H54 (cell line): ENCODE measurements at regions not wholly inside any gene's neighbourhood (a gene's known extent, or its start where the extent isn't known, plus 50 kb on each side); places are given as distances from the start of the nearest gene placed in this dataset.
"Not testable (repeated sequence)": the region's sequence is repeated elsewhere in the genome, so short reads cannot be mapped to it uniquely, and the experiment has no call there.

ENCODE experiments used
- DNase-seq: peaks from one replicate; pipeline ENCODE4 v3.0.0; 2011; ENCODE audit warnings: low spot score, mixed read lengths; ENCODE audit not compliant: insufficient read length
- FAIRE-seq: peaks from 3 replicates; lab custom pipeline; 2011; peaks lifted over from hg19 to GRCh38; lab: Jason Lieb, UNC
- POLR2A ChIP-seq: IDR thresholded peaks from 2 replicates; pipeline ENCODE4 v1.6.1; 2011; ENCODE audit warnings: low read depth, mild to moderate bottlenecking, low read length

- no peak for DNase-seq
- FAIRE-seq: no peak
- TF ChIP-seq POLR2A: no peak
Observed at GRCh38 chrX:97849951-97850350, 966.2 kb downstream of the RPA4 start.

- FAIRE-seq (no peak), DNase-seq (no peak)
- TF ChIP-seq POLR2A: no peak
Observed at GRCh38 chrX:97850911-97851310, 967.2 kb downstream of the RPA4 start.

DNA sequence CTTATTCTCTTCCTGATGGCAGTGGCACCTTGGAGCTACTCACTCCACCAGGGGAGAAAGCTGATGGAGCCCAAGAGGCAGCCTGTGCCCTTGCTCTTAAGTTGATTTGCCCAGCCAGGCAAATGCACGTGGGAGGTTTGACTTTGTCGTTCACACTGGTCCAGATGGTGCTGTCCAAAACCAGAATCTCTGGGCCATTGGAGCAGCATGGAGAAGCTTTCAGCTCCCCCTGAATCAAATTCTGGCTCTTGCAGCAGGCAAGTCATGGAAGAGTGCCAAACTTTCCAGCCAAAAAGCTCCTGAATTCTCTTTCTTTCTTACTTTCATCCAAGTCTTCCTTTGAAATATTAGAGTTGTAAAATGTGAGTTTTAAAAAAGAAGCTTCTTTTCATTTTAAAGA lies 970.4 kb downstream of the RPA4 start:
- no peak for TF ChIP-seq POLR2A
- FAIRE-seq: no peak
- DNase-seq: no peak

DNA sequence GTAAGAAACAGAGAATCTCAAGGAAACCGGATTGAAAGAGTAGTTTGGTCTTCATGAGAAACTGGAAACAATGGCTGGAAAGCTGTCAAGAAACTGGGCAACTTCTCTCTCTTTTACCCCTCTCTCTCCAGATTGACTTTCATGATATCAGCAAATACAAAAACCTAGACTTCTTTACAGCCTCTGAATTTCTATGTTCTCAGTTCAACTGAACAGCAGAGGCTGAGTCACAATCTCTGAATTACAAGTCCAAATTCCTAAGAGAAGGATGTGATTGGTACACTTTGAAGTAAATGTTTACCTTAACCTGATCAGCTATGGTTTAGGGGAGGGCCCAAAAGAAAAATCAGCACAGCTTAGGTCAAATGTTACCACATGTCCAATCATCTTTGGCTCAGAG lies 974.9 kb downstream of the RPA4 start:
- DNase-seq (no peak), FAIRE-seq (peak; percentile 84)

DNA sequence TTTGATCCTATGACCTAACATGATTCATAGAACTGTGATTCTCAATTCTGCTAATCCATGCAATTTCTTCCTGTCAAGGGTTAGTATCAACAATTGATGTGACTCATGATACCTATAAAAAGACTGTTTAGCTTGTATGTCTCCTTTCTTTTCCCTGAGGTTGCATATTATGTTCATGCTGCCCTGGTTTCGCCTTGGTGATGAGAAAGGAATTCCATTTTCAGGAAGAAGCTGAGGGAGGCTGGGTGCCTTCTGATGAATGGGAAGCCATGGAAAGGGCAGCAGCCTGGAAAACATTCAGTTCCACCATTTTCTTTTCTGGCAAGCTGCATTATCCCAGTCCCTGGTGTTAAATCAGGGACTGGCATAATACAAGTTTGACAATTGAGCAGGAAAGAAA lies 976.5 kb downstream of the RPA4 start:
- no peak for TF ChIP-seq POLR2A
- DNase-seq (peak; percentile 5), FAIRE-seq (no peak)

More for the DNA sequence above, 974.9 kb downstream of the RPA4 start:
- no peak for TF ChIP-seq POLR2A

DNA sequence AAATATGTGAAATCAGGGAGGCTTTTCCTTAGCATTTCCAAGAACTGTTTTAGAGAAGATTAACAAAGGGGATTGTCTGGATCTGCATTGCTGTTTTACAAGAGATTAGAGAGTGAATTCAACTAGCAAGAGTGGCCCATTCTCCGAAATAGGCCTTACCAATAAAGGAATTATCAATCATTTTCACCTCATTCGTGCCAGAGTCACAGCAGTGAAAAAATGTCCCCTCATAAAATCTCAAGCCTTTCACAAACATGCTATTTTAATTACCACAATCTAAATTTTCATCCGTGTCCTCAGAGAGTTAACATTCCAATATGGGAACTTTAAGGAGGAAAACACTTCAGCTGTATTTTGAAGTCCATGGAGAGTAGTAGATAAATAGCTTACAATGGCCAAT lies 979.6 kb downstream of the RPA4 start:
- DNase-seq (no peak), FAIRE-seq (no peak)
- TF ChIP-seq POLR2A: no peak

- no peak for TF ChIP-seq POLR2A
- DNase-seq (no peak), FAIRE-seq (no peak)
Observed at GRCh38 chrX:97867266-97867665, 983.6 kb downstream of the RPA4 start.

- DNase-seq (no peak), FAIRE-seq (no peak)
- TF ChIP-seq POLR2A: no peak
Observed at GRCh38 chrX:97876697-97877407, 993.1 kb downstream of the RPA4 start.

GRCh38 chrX:97882306-97882705 lies 998.6 kb downstream of the RPA4 start:
- no peak for TF ChIP-seq POLR2A
- DNase-seq (no peak), FAIRE-seq (no peak)

DNA sequence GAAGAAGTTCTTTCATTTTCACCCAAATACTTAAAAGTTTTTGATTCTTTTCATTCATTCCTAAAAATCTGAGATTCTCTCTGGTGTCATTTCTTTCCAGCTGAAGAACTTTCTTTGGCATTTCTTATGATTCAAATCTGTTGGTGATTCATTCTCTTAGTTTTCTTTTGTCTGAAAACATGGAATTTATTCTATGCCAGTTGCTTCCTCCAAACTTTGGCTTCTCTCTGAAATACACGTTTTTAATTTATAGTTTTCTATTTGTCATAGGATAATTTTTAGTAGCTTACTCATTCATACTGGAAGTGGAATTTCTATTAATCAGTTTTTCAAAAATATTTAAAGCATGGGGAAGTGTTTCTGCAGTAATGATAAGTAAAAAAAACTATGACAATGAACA lies 1012.0 kb downstream of the RPA4 start:
- DNase-seq: no peak
- FAIRE-seq: no peak
- no peak for TF ChIP-seq POLR2A

DNA sequence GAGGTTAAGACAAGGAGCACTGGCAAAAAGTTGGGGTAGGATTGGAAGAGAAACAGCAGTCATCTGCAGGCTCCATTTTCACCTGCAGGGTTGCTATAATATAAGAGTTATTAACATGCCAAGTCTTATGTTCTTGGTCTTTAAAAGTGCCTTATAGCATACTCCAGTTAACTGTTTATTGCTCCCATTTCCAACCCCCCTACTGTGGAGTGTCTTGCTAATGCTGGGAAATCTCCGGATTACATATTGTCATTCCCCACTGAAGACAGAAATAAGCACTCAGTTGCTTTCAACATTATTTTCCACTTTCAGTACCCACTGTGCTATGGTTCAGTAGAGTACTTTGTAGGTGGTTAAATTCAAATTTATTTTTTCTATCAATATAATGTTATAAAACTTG lies 1014.3 kb downstream of the RPA4 start:
- TF ChIP-seq POLR2A: no peak
- no peak for DNase-seq
- no peak for FAIRE-seq

GRCh38 chrX:97898798-97899197 lies 1015.1 kb downstream of the RPA4 start:
- FAIRE-seq (peak; percentile 33), DNase-seq (no peak)
- no peak for TF ChIP-seq POLR2A

GRCh38 chrX:97907791-97908190 lies 1024.1 kb downstream of the RPA4 start:
- FAIRE-seq: no peak
- TF ChIP-seq POLR2A: no peak
- no peak for DNase-seq

GRCh38 chrX:97909245-97909644 lies 1025.5 kb downstream of the RPA4 start:
- no peak for FAIRE-seq

DNA sequence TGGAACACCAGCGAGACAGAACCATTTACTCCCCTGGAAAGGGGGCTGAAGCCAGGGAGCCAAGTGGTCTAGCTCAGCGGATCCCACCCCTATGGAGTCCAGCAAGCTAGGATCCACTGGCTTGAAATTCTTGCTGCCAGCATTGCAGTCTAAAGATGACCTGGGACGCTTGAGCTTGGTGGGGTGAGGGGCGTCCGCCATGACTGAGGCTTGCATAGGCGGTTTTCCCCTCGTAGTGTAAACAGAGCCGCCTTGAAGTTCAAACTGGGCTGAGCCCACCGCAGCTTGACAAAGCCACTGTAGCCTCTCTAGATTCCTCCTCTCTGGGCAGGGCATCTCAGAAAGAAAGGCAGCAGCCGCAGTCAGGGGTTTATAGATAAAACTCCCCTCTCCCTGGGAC lies 1031.7 kb downstream of the RPA4 start:
- DNase-seq, FAIRE-seq: not testable (repeated sequence)

More at GRCh38 chrX:97909245-97909644, 1025.5 kb downstream of the RPA4 start:
- no peak for DNase-seq
- TF ChIP-seq POLR2A: no peak

- not testable (repeated sequence) for DNase-seq, FAIRE-seq
Observed at GRCh38 chrX:97921223-97921622, 1037.5 kb downstream of the RPA4 start.
